ENCODE measurements at regions not wholly inside any gene's neighbourhood (a gene's known extent, or its start where the extent isn't known, plus 50 kb on each side); places are given as distances from the start of the nearest gene placed in this dataset.

DNA sequence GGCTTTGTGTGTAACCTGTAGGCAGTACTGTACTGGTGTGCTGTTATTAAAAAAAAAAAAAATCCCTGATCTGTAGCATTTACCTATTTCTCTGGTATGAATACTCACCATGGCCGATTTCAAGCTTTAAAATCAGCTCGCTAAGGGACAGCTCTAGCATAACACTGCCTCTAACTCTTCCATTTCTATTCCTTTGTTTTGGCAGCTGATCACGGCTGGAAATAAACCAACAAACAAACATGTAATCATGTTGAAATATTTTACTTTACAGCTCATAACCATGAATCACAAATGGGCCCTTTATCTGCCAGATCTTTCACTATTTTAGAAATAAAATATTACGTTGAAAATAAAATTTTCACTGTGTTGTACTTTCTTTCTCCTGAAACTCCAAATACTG lies 60.5 kb upstream of the IL15 start:
- TF ChIP-seq HDGF (IDR thresholded peaks at IDR 0.05; ENCODE audit: borderline replicate concordance) (no peak), NFRKB (IDR thresholded peaks at IDR 0.05) (no peak), LEF1 (IDR thresholded peaks at IDR 0.05; ENCODE audit: borderline replicate concordance) (no peak), FOXA1 (IDR thresholded peaks at IDR 0.05) (no peak), BHLHE40 (IDR thresholded peaks at IDR 0.05; ENCODE audit: borderline replicate concordance) (no peak), TARDBP (IDR thresholded peaks at IDR 0.05) (no peak), ELF4 (IDR thresholded peaks at IDR 0.05) (no peak), SP1 (IDR thresholded peaks at IDR 0.05) (no peak), CTBP1 (IDR thresholded peaks at IDR 0.05; ENCODE audit: borderline replicate concordance) (no peak), L3MBTL2 (conservative IDR thresholded peaks at IDR 0.05) (no peak), ARNT (IDR thresholded peaks at IDR 0.05) (no peak), SUZ12 (IDR thresholded peaks at IDR 0.05) (no peak)
- CTCF ChIA-PET, result interaction anchor here (0.8 kb wide), 1 partner anchor 67 kb away, joined by 6 read pairs; no protein-coding TSS in a partner anchor
- POLR2A ChIA-PET, result no interaction called here
- no peak for DNase-seq (ENCODE audit: extremely low spot score)

DNA sequence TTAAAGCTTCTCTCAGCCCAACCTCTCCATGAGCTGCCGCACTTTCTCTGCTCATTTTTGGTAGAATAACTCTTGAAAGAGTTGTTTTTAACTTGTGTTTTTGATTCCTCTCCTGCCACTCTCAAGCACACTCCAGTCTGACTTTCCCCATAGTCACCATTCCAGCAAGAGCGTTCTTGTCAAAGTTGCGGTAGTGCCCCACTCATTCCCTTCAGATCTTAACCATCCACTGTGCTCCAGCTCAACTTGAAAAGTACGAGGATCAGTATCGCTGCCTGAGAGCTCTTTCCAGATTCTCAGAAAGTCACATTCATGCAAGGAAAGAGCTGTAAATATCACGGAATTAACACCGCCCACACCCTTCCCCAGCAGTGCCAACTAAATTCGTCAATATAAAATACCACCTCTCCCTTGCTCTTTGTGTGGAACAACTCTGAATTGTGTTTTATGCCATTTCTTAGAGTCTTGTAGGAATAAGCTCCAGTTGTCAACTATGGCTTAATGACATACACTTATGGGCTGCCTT lies 59.7 kb upstream of the IL15 start:
- POLR2A ChIA-PET, result no interaction called here
- CTCF ChIA-PET, result interaction anchor here (0.8 kb wide), 1 partner anchor 67 kb away, joined by 6 read pairs; no protein-coding TSS in a partner anchor
- DNase-seq (ENCODE audit: extremely low spot score), result no peak
- no peak for TF ChIP-seq FOXM1 (IDR thresholded peaks at IDR 0.05; ENCODE audit: borderline replicate concordance)
- no peak for TF ChIP-seq ZNF384 (IDR thresholded peaks at IDR 0.05)
- no peak for TF ChIP-seq SP1 (IDR thresholded peaks at IDR 0.05)
- TF ChIP-seq BHLHE40 (IDR thresholded peaks at IDR 0.05; ENCODE audit: borderline replicate concordance), result no peak
- no peak for TF ChIP-seq LEF1 (IDR thresholded peaks at IDR 0.05; ENCODE audit: borderline replicate concordance)
- TF ChIP-seq, protein P1, sequence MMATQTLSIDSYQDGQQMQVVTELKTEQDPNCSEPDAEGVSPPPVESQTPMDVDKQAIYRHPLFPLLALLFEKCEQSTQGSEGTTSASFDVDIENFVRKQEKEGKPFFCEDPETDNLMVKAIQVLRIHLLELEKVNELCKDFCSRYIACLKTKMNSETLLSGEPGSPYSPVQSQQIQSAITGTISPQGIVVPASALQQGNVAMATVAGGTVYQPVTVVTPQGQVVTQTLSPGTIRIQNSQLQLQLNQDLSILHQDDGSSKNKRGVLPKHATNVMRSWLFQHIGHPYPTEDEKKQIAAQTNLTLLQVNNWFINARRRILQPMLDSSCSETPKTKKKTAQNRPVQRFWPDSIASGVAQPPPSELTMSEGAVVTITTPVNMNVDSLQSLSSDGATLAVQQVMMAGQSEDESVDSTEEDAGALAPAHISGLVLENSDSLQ (IDR thresholded peaks at IDR 0.05), result no peak
- TF ChIP-seq NFRKB (IDR thresholded peaks at IDR 0.05), result no peak
- TF ChIP-seq FOXK2 (IDR thresholded peaks at IDR 0.05), result no peak
- no peak for TF ChIP-seq SUZ12 (IDR thresholded peaks at IDR 0.05)

DNA sequence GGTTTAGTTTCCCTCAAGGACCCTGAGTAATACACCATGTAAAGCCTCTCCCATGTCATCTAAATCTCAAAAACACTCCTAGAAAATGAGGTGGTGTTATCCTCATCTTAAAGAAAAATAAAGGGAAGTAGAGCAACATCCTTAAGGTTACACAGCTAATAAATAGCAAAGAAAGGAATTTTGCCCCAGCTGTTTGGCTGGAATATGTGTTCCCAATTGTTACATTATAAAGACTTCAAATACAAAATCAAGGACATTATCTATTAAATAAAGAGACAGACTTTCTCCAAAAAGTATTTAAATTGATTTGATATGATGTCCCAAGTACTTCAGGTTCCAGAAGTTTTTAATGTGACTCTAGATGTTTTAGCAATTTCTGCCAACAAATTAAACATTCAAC lies 57.9 kb upstream of the IL15 start:
- CTCF ChIA-PET, result no interaction called here
- TF ChIP-seq BHLHE40 (IDR thresholded peaks at IDR 0.05; ENCODE audit: borderline replicate concordance) (no peak), L3MBTL2 (conservative IDR thresholded peaks at IDR 0.05) (no peak), ARNT (IDR thresholded peaks at IDR 0.05) (no peak), HDGF (IDR thresholded peaks at IDR 0.05; ENCODE audit: borderline replicate concordance) (no peak), NFRKB (IDR thresholded peaks at IDR 0.05) (no peak), LEF1 (IDR thresholded peaks at IDR 0.05; ENCODE audit: borderline replicate concordance) (no peak), FOXM1 (IDR thresholded peaks at IDR 0.05; ENCODE audit: borderline replicate concordance) (no peak), FOXA1 (IDR thresholded peaks at IDR 0.05) (no peak), SUZ12 (IDR thresholded peaks at IDR 0.05) (no peak)
- DNase-seq (ENCODE audit: extremely low spot score), result no peak
- POLR2A ChIA-PET, result no interaction called here

DNA sequence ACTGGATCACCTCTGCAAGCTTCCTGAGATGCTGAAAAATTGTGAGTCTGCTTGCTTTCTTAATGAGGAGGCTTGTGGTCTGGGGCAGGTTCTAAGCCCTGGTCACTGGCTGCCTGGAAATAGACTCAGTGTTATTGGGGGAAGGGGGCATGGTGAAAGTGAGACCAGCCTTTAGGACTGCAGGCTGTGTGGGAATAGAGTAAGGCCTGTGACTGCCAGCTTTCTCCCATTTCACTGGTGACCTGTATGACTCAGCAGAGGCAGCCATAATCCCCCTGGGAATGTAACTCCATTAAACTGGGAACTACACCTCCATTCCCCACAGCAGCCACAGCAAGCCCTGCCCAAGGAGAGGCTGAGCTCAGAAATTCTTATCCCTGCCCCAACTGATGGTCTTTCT lies 55.9 kb upstream of the IL15 start:
- ChIA-PET CTCF (no interaction called here), POLR2A (no interaction called here)
- TF ChIP-seq ELF4 (IDR thresholded peaks at IDR 0.05) (no peak), ARNT (IDR thresholded peaks at IDR 0.05) (no peak), NFRKB (IDR thresholded peaks at IDR 0.05) (no peak), HDGF (IDR thresholded peaks at IDR 0.05; ENCODE audit: borderline replicate concordance) (no peak), FOXK2 (IDR thresholded peaks at IDR 0.05) (no peak), LEF1 (IDR thresholded peaks at IDR 0.05; ENCODE audit: borderline replicate concordance) (no peak), BHLHE40 (IDR thresholded peaks at IDR 0.05; ENCODE audit: borderline replicate concordance) (no peak)

More for the DNA sequence above, 55.9 kb upstream of the IL15 start:
- DNase-seq (ENCODE audit: extremely low spot score), result no peak

All from HEK293T (cell line).